NB4 (cell line): ENCODE measurements at regions not wholly inside any gene's neighbourhood (a gene's known extent, or its start where the extent isn't known, plus 50 kb on each side); places are given as distances from the start of the nearest gene placed in this dataset.

Experiments used
- CTCF ChIP-seq: IDR thresholded peaks from one replicate; pipeline ENCODE4 v1.5.1; 2012; ENCODE audit warnings: low read depth, low read length
- POLR2A ChIP-seq: IDR thresholded peaks from 2 replicates; pipeline ENCODE4 v1.6.1; 2011; ENCODE audit warnings: mild to moderate bottlenecking; ENCODE audit not compliant: insufficient read length; ENCODE audit errors: extremely low read depth

- no peak for TF ChIP-seq POLR2A
- TF ChIP-seq CTCF = no peak
Observed at GRCh38 chr5:98453296-98453695, 320.2 kb upstream of the RGMB start.
